ENCODE measurements at regions not wholly inside any gene's neighbourhood (a gene's known extent, or its start where the extent isn't known, plus 50 kb on each side); places are given as distances from the start of the nearest gene placed in this dataset.

DNA sequence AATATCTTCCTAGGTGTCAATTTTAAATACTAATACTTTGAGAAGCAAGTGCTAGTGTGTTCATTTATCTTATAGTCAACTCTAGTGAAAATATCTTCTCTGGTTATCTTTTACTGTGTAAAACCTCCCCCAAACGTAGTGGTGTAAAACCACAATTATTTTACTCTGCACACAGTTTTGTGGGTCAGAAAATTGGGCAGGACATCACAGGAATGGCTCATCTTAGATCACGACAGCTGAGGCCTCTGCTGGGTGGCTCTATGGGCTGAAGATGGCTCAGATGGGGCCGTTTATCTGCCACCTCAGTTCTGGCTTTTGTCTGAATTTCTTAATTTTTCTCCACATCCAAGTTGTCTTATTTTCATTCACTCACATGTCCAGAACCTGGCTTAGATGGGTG lies 457.2 kb upstream of the ACTBL2 start:
- H3K56ac ChIP-seq (replicated peaks; ENCODE audit: insufficient read length, low read depth, low read length), result no peak overlapping the region
- H3K79me1 ChIP-seq (ENCODE audit: low read depth, low read length), result no peaks in the 10 kb centered on the region
- FAIRE-seq (no peak), DNase-seq (ENCODE audit: low read depth in 1 of 2, low spot score in 2 of 2) (no peak)
- H3K23me2 ChIP-seq (ENCODE audit: low read depth, low read length), result no peaks in the 10 kb centered on the region
- H3K4me1 ChIP-seq (replicated peaks in 1 of 4; ENCODE audit: control insufficient read depth in 3 of 4, insufficient read depth in 4 of 4, low read length in 3 of 4), result no peaks in the 10 kb centered on the region
- no peak overlapping the region for H3K18ac ChIP-seq (ENCODE audit: extremely low read depth, low read length)
- H4K8ac ChIP-seq (ENCODE audit: extremely low read depth, insufficient read depth, low read length), result no peak overlapping the region
- H3K27ac ChIP-seq (ENCODE audit: low read depth, low read length), result no peak overlapping the region
- no peak overlapping the region for H2BK120ac ChIP-seq (replicated peaks; ENCODE audit: low read depth, low read length)
- no peaks in the 10 kb centered on the region for H3K9me3 ChIP-seq (ENCODE audit: insufficient read depth in 2 of 2, low read depth in 1 of 2, low read length in 1 of 2)
- no peak overlapping the region for H3K14ac ChIP-seq (ENCODE audit: insufficient read length)
- H4K20me1 ChIP-seq (replicated peaks in 1 of 2; ENCODE audit: control insufficient read depth in 1 of 2, insufficient read depth in 2 of 2, low read length in 2 of 2), result no peaks in the 10 kb centered on the region
- H2BK15ac ChIP-seq (ENCODE audit: low read length), result no peak overlapping the region
- H2AFZ ChIP-seq (ENCODE audit: low read length), result peak overlapping the region; percentile 53
- no peaks in the 10 kb centered on the region for H3K79me2 ChIP-seq (ENCODE audit: control insufficient read depth in 1 of 2, insufficient read depth in 2 of 2, low read length in 2 of 2)
- H3K4me3 ChIP-seq (ENCODE audit: extremely low read depth in 1 of 4, insufficient read depth in 2 of 4, low read depth in 3 of 4, low read length in 4 of 4), result no peak overlapping the region
- ChIA-PET CTCF (ENCODE audit: partially characterized antibody) (no interaction called here), POLR2A (ENCODE audit: partially characterized antibody) (no interaction called here)
- H4K91ac ChIP-seq (replicated peaks; ENCODE audit: insufficient read length, low read length), result no peak overlapping the region
- WGBS, 2 experiments (ENCODE audit: extremely low coverage in 1 of 2, insufficient coverage in 1 of 2, insufficient read length in 1 of 2, insufficient replicate concordance in 2 of 2, low coverage in 1 of 2, low lambda C conversion rate in 2 of 2, missing lambda C conversion rate in 1 of 2), result 48% methylated on average over 3 of the region's 3 CpGs; no CpG with 5 or more reads in 1 of the 2 experiments
- no peak overlapping the region for H2BK5ac ChIP-seq (ENCODE audit: low read depth, low read length)
- H3K4ac ChIP-seq (replicated peaks; ENCODE audit: insufficient read length, low read depth, low read length), result no peak overlapping the region
- no peaks in the 10 kb centered on the region for H3K27me3 ChIP-seq (replicated peaks in 1 of 4; ENCODE audit: control insufficient read depth in 3 of 4, extremely low read depth in 1 of 4, insufficient read depth in 3 of 4, low read length in 3 of 4)
- H4K5ac ChIP-seq (ENCODE audit: insufficient read length, low read depth, low read length), result no peak overlapping the region
- H2BK12ac ChIP-seq (ENCODE audit: low read depth, low read length), result no peak overlapping the region
- no peak overlapping the region for H2BK20ac ChIP-seq (ENCODE audit: low read length)
- H3K36me3 ChIP-seq (ENCODE audit: control insufficient read depth in 2 of 4, insufficient read depth in 4 of 4, low read length in 3 of 4), result no peaks in the 10 kb centered on the region
- no peak overlapping the region for H3K9ac ChIP-seq (replicated peaks in 1 of 4; ENCODE audit: extremely low read depth in 1 of 4, low read depth in 3 of 4, low read length in 3 of 4)
- H2AK5ac ChIP-seq (ENCODE audit: low read depth, low read length), result no peak overlapping the region
- no peak overlapping the region for H3K4me2 ChIP-seq (ENCODE audit: insufficient read depth in 1 of 2, low read depth in 2 of 2, low read length in 2 of 2)
- H3K23ac ChIP-seq (ENCODE audit: insufficient read length), result no peak overlapping the region
- TF ChIP-seq CEBPB (IDR thresholded peaks at IDR 0.05; ENCODE audit: low read depth, low read length), result no peak
- no peak for TF ChIP-seq BCL11A (IDR thresholded peaks at IDR 0.05; ENCODE audit: low read depth in 2 of 2, low read length in 2 of 2)
- TF ChIP-seq CBX8 (IDR thresholded peaks at IDR 0.05; ENCODE audit: borderline replicate concordance, low read depth, low read length), result no peak
- TF ChIP-seq, protein P1, sequence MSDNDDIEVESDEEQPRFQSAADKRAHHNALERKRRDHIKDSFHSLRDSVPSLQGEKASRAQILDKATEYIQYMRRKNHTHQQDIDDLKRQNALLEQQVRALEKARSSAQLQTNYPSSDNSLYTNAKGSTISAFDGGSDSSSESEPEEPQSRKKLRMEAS (IDR thresholded peaks at IDR 0.05), result no peak
- no peak for TF ChIP-seq TAF7 (optimal IDR thresholded peaks at IDR 0.05; ENCODE audit: borderline replicate concordance, low read depth, low read length)
- no peak for TF ChIP-seq NRF1 (IDR thresholded peaks at IDR 0.05; ENCODE audit: low read depth, low read length)
- no peak for TF ChIP-seq RBBP5 (IDR thresholded peaks at IDR 0.05; ENCODE audit: borderline replicate concordance, low read depth, low read length)
- no peak for TF ChIP-seq EZH2 (IDR thresholded peaks at IDR 0.05; ENCODE audit: low read depth, low read length, severe bottlenecking)
- no peak for TF ChIP-seq KDM1A (IDR thresholded peaks at IDR 0.05; ENCODE audit: borderline replicate concordance, low read length)
- no peak for TF ChIP-seq RXRA (IDR thresholded peaks at IDR 0.05; ENCODE audit: insufficient read depth, low read depth, low read length)
- no peak for TF ChIP-seq TEAD4 (IDR thresholded peaks at IDR 0.05; ENCODE audit: low read depth, low read length)
- no peak for TF ChIP-seq SIRT6 (IDR thresholded peaks at IDR 0.05; ENCODE audit: low read length)
- TF ChIP-seq, protein P2, sequence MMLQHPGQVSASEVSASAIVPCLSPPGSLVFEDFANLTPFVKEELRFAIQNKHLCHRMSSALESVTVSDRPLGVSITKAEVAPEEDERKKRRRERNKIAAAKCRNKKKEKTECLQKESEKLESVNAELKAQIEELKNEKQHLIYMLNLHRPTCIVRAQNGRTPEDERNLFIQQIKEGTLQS (IDR thresholded peaks at IDR 0.05; ENCODE audit: insufficient read depth, low read depth, low read length), result no peak
- TF ChIP-seq POLR2A (IDR thresholded peaks at IDR 0.05; ENCODE audit: control extremely low read depth in 1 of 2, low read depth in 2 of 2, low read length in 2 of 2), result no peak
- no peak for TF ChIP-seq SAP30 (IDR thresholded peaks at IDR 0.05; ENCODE audit: insufficient read depth, insufficient replicate concordance, low read length)

Data from H1 (cell line).